ENCODE measurements at regions not wholly inside any gene's neighbourhood (a gene's known extent, or its start where the extent isn't known, plus 50 kb on each side); places are given as distances from the start of the nearest gene placed in this dataset.

DNA sequence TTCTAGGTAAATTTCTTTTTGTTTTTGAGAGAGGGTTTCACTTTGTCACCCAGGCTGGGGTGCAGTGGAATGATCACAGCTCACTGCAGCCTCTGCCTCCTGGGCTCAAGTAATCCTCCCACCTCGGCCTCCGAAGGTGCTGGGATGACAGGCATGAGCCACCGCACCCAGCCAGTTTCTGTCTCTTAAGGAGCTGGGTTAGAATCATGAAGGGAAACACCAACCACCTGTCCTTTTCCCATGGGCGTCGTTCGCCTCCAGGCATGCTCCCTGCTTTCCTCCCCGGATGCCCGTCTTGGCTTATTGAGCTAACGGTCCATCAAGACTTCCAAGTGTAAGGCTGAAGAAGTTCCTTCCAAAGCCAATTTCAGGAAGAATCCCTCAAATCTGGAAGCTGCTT lies 85.9 kb downstream of the SOX1 start:
- no peak overlapping the region for H3K4me3 ChIP-seq
- H3K36me3 ChIP-seq, result no peaks in the 10 kb centered on the region
- no peaks in the 10 kb centered on the region for H3K4me1 ChIP-seq
- in situ Hi-C loops (cut with MboI; ENCODE audit: low sequenced_read_pairs in 4 of 4) (no loop called here), intact Hi-C loops (cut with DNase I; ENCODE audit: low total_unique reads) (no loop called here)
- ATAC-seq (no peak), DNase-seq (no peak)
- no peaks in the 10 kb centered on the region for H3K9me3 ChIP-seq
- H3K27ac ChIP-seq, result no peak overlapping the region
- no peak for TF ChIP-seq POLR2A (IDR thresholded peaks at IDR 0.05)
- TF ChIP-seq, protein P1, sequence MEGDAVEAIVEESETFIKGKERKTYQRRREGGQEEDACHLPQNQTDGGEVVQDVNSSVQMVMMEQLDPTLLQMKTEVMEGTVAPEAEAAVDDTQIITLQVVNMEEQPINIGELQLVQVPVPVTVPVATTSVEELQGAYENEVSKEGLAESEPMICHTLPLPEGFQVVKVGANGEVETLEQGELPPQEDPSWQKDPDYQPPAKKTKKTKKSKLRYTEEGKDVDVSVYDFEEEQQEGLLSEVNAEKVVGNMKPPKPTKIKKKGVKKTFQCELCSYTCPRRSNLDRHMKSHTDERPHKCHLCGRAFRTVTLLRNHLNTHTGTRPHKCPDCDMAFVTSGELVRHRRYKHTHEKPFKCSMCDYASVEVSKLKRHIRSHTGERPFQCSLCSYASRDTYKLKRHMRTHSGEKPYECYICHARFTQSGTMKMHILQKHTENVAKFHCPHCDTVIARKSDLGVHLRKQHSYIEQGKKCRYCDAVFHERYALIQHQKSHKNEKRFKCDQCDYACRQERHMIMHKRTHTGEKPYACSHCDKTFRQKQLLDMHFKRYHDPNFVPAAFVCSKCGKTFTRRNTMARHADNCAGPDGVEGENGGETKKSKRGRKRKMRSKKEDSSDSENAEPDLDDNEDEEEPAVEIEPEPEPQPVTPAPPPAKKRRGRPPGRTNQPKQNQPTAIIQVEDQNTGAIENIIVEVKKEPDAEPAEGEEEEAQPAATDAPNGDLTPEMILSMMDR (IDR thresholded peaks at IDR 0.05 in 4 of 5, conservative IDR thresholded peaks at IDR 0.05 in 1 of 5), result no peak
- H3K27me3 ChIP-seq, result peaks cover 0 to 4% (median 0%) of the 10 kb centered on the region in 3 donors

DNA sequence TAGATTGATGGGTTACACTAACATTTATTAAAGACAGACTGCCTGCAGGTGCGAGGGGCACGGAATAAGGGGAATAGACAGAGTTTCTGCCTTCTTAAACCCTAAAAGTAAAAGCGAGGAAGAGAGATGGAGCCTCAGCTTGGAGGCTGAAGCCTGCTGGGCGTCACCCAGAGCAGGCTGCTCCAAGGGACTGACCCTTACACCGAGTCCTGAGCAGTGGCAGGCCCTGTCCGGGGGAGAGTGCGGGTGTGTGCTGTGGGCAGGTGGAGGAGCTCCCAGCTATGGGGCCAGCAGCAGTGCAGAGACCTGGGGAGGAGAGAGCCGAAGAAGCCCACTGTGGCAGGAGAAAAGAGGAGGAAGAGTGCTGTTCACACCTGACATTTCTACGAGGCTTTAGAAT lies 86.4 kb downstream of the SOX1 start:
- TF ChIP-seq, protein P1 (IDR thresholded peaks at IDR 0.05 in 4 of 5, conservative IDR thresholded peaks at IDR 0.05 in 1 of 5), result no peak
- no peak for TF ChIP-seq POLR2A (IDR thresholded peaks at IDR 0.05)
- in situ Hi-C loops (cut with MboI; ENCODE audit: low sequenced_read_pairs in 4 of 4), result no loop called here

DNA sequence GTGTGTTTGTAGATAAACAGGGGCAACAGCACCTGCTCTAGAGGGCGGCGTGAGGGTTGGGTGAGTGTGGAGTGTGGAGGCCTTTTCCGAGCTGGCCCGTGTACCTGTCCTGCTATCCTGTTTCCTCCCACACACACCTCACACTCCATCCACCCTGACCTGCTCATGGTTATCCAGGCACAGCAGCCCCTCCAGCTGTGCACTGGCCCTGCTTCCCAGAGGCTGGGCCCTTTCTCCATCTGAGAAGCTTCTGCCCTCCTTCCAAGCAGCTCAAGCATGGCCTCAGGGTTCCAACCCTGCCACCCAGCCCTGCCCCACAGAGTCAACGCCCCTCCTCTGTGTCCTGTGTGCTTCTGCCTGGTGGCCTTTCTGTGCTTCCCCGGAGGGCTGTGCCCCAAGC lies 86.9 kb downstream of the SOX1 start:
- no peaks in the 10 kb centered on the region for H3K36me3 ChIP-seq
- no peak for TF ChIP-seq POLR2A (IDR thresholded peaks at IDR 0.05)
- TF ChIP-seq, protein P1 (IDR thresholded peaks at IDR 0.05 in 4 of 5, conservative IDR thresholded peaks at IDR 0.05 in 1 of 5), result no peak
- DNase-seq (no peak), ATAC-seq (no peak)
- no peaks in the 10 kb centered on the region for H3K4me1 ChIP-seq
- in situ Hi-C loops (cut with MboI; ENCODE audit: low sequenced_read_pairs in 4 of 4) (no loop called here), intact Hi-C loops (cut with DNase I; ENCODE audit: low total_unique reads) (no loop called here)
- H3K27ac ChIP-seq, result no peak overlapping the region
- H3K27me3 ChIP-seq, result peaks cover 0 to 4% (median 0%) of the 10 kb centered on the region in 3 donors
- H3K4me3 ChIP-seq, result no peak overlapping the region
- peaks cover 0 to 4% (median 0%) of the 10 kb centered on the region in 3 donors for H3K9me3 ChIP-seq

More for the DNA sequence above, 86.4 kb downstream of the SOX1 start:
- DNase-seq (no peak), ATAC-seq (no peak)
- H3K4me3 ChIP-seq, result no peak overlapping the region
- H3K27ac ChIP-seq, result no peak overlapping the region
- H3K36me3 ChIP-seq, result no peaks in the 10 kb centered on the region
- H3K9me3 ChIP-seq, result peaks cover 0 to under 1% (median 0%) of the 10 kb centered on the region in 3 donors
- intact Hi-C loops (cut with DNase I; ENCODE audit: low total_unique reads), result no loop called here
- H3K4me1 ChIP-seq, result no peaks in the 10 kb centered on the region
- H3K27me3 ChIP-seq, result peaks cover 0 to 4% (median 0%) of the 10 kb centered on the region in 3 donors

- intact Hi-C loops (cut with DNase I; ENCODE audit: low total_unique reads) (no loop called here), in situ Hi-C loops (cut with MboI; ENCODE audit: low sequenced_read_pairs in 4 of 4) (no loop called here)
- no peak for DNase-seq
- TF ChIP-seq POLR2A (IDR thresholded peaks at IDR 0.05), result no peak
- H3K4me1 ChIP-seq, result no peaks in the 10 kb centered on the region
- H3K9me3 ChIP-seq, result peaks cover 0 to 4% (median 0%) of the 10 kb centered on the region in 3 donors
- no peak overlapping the region for H3K27ac ChIP-seq
- peaks cover 0 to 4% (median 0%) of the 10 kb centered on the region in 3 donors for H3K27me3 ChIP-seq
- no peak overlapping the region for H3K4me3 ChIP-seq
- H3K36me3 ChIP-seq, result no peaks in the 10 kb centered on the region
- no peak for ATAC-seq
Measured at GRCh38 chr13:112154301-112155060, 87.5 kb downstream of the SOX1 start.

GRCh38 chr13:112158961-112159360 lies 92.0 kb downstream of the SOX1 start:
- intact Hi-C loops (cut with DNase I; ENCODE audit: low total_unique reads), result no loop called here
- H3K9me3 ChIP-seq, result peaks cover 0 to 4% (median 0%) of the 10 kb centered on the region in 3 donors
- ATAC-seq, result no peak
- DNase-seq, result no peak
- H3K27ac ChIP-seq, result no peak overlapping the region
- H3K36me3 ChIP-seq, result no peaks in the 10 kb centered on the region
- peaks cover 0 to 3% (median 0%) of the 10 kb centered on the region in 3 donors for H3K27me3 ChIP-seq
- H3K4me3 ChIP-seq, result no peak overlapping the region
- no peaks in the 10 kb centered on the region for H3K4me1 ChIP-seq
- in situ Hi-C loops (cut with MboI; ENCODE audit: low sequenced_read_pairs in 4 of 4), result no loop called here
- TF ChIP-seq, protein P1 (IDR thresholded peaks at IDR 0.05 in 4 of 5, conservative IDR thresholded peaks at IDR 0.05 in 1 of 5), result no peak
- TF ChIP-seq POLR2A (IDR thresholded peaks at IDR 0.05), result no peak
